ENCODE measurements at regions not wholly inside any gene's neighbourhood (a gene's known extent, or its start where the extent isn't known, plus 50 kb on each side); places are given as distances from the start of the nearest gene placed in this dataset.

GRCh38 chr1:87179076-87179810 is 149.4 kb upstream of the LMO4 start:
- no peak overlapping the region for H3K4me2 ChIP-seq
- H3K36me3 ChIP-seq (replicated peaks in 1 of 2; ENCODE audit: control insufficient read depth in 1 of 2, insufficient read depth in 2 of 2, low read length in 1 of 2): no peaks in the 10 kb centered on the region
- H3K27ac ChIP-seq (ENCODE audit: low read depth in 2 of 2, low read length in 1 of 2): no peak overlapping the region
- H3K9me3 ChIP-seq: no peaks in the 10 kb centered on the region
- no peak overlapping the region for H3K9ac ChIP-seq
- no peak overlapping the region for H2AFZ ChIP-seq (ENCODE audit: low read depth)
- H3K27me3 ChIP-seq (ENCODE audit: insufficient read depth): peaks cover 13% of the 10 kb centered on the region; the same call in 1 of the 2 replicates
- H3K4me3 ChIP-seq (ENCODE audit: low read depth in 2 of 2, low read length in 1 of 2): no peak overlapping the region
- DNase-seq: no peak
- H4K20me1 ChIP-seq (ENCODE audit: insufficient read depth): no peaks in the 10 kb centered on the region
- H3K9me2 ChIP-seq: no peaks in the 10 kb centered on the region
- POLR2A ChIA-PET: no interaction called here
- no peaks in the 10 kb centered on the region for H3K79me2 ChIP-seq (ENCODE audit: insufficient read depth)
- H3F3A ChIP-seq (replicated peaks; ENCODE audit: insufficient read depth): no peaks in the 10 kb centered on the region
- no peaks in the 10 kb centered on the region for H3K4me1 ChIP-seq (ENCODE audit: control insufficient read depth in 1 of 2, insufficient read depth in 2 of 2, low read depth in 1 of 2, low read length in 1 of 2)
- CTCF ChIA-PET: no interaction called here
- TF ChIP-seq MXI1 (IDR thresholded peaks at IDR 0.05; ENCODE audit: low read depth, low read length): no peak
- TF ChIP-seq JUND (IDR thresholded peaks at IDR 0.05): no peak
- TF ChIP-seq TAF1 (IDR thresholded peaks at IDR 0.05; ENCODE audit: borderline replicate concordance, low read depth, low read length): no peak
- no peak for TF ChIP-seq MAX (IDR thresholded peaks at IDR 0.05; ENCODE audit: low read depth)
- TF ChIP-seq FOXJ3 (CRISPR knock-in tag; IDR thresholded peaks at IDR 0.05): no peak
- no peak for TF ChIP-seq REST (IDR thresholded peaks at IDR 0.05; ENCODE audit: low read depth, low read length)
- TF ChIP-seq TCF12 (IDR thresholded peaks at IDR 0.05): no peak
- TF ChIP-seq MEF2A (IDR thresholded peaks at IDR 0.05; ENCODE audit: borderline replicate concordance, low read depth): no peak
- no peak for TF ChIP-seq PBX3 (IDR thresholded peaks at IDR 0.05)
- no peak for TF ChIP-seq NFIC (IDR thresholded peaks at IDR 0.05; ENCODE audit: borderline replicate concordance)
- TF ChIP-seq FOSL2 (IDR thresholded peaks at IDR 0.05; ENCODE audit: borderline replicate concordance, low read depth): no peak
- WGBS (ENCODE audit: low lambda C conversion rate): 84% methylated on average over 15 of the region's 15 CpGs

- Histone ChIP-seq H3K4me3 (ENCODE audit: low read depth in 2 of 2, low read length in 1 of 2) (no peak overlapping the region), H3K79me2 (ENCODE audit: insufficient read depth) (no peaks in the 10 kb centered on the region), H3K27me3 (ENCODE audit: insufficient read depth) (peaks cover 13% of the 10 kb centered on the region; the same call in 1 of the 2 replicates), H3K9me2 (no peaks in the 10 kb centered on the region), H3K4me1 (ENCODE audit: control insufficient read depth in 1 of 2, insufficient read depth in 2 of 2, low read depth in 1 of 2, low read length in 1 of 2) (no peaks in the 10 kb centered on the region), H3K27ac (ENCODE audit: low read depth in 2 of 2, low read length in 1 of 2) (no peak overlapping the region), H3K9me3 (no peaks in the 10 kb centered on the region), H3K4me2 (no peak overlapping the region), H3K9ac (no peak overlapping the region), H3F3A (replicated peaks; ENCODE audit: insufficient read depth) (no peaks in the 10 kb centered on the region), H4K20me1 (ENCODE audit: insufficient read depth) (no peaks in the 10 kb centered on the region), H2AFZ (ENCODE audit: low read depth) (no peak overlapping the region), H3K36me3 (replicated peaks in 1 of 2; ENCODE audit: control insufficient read depth in 1 of 2, insufficient read depth in 2 of 2, low read length in 1 of 2) (no peaks in the 10 kb centered on the region)
- ChIA-PET POLR2A (no interaction called here), CTCF (no interaction called here)
- 35% methylated on average over 7 of the region's 8 CpGs for WGBS (ENCODE audit: low lambda C conversion rate)
- no peak for DNase-seq
- TF ChIP-seq YY1 (IDR thresholded peaks at IDR 0.05; ENCODE audit: low read depth) (no peak), FOXJ3 (CRISPR knock-in tag; IDR thresholded peaks at IDR 0.05) (no peak), CTCF (IDR thresholded peaks at IDR 0.05) (no peak), NRF1 (IDR thresholded peaks at IDR 0.05; ENCODE audit: low read depth, low read length) (no peak), RFX5 (IDR thresholded peaks at IDR 0.05; ENCODE audit: low read length) (no peak), ZBTB33 (IDR thresholded peaks at IDR 0.05; ENCODE audit: borderline replicate concordance, low read depth) (no peak), IRF3 (IDR thresholded peaks at IDR 0.05; ENCODE audit: low read depth, low read length) (no peak)
Observed at GRCh38 chr1:87179851-87180519, 148.7 kb upstream of the LMO4 start.

All from SK-N-SH (cell line).